ENCODE measurements at regions not wholly inside any gene's neighbourhood (a gene's known extent, or its start where the extent isn't known, plus 50 kb on each side); places are given as distances from the start of the nearest gene placed in this dataset.

GRCh38 chr1:61627365-61627764 is 97.6 kb downstream of the TM2D1 start:
- H3K4me3 Mint-ChIP-seq (ENCODE audit: low read depth) = no peak overlapping the region
- no peaks in the 10 kb centered on the region for H3K27me3 Mint-ChIP-seq
- no peaks in the 10 kb centered on the region for H3K4me1 Mint-ChIP-seq (ENCODE audit: low read depth)
- no peaks in the 10 kb centered on the region for H3K9me3 Mint-ChIP-seq (ENCODE audit: low read depth)
- DNase-seq (ENCODE audit: low spot score, unreplicated experiment) = no peak
- H3K27ac Mint-ChIP-seq = no peak overlapping the region
- TF ChIP-seq CTCF (IDR thresholded peaks at IDR 0.05; ENCODE audit: unreplicated experiment) = no peak
- H3K36me3 Mint-ChIP-seq (ENCODE audit: insufficient read depth) = no peaks in the 10 kb centered on the region

- Mint-ChIP-seq H3K36me3 (ENCODE audit: insufficient read depth) (no peaks in the 10 kb centered on the region), H3K4me1 (ENCODE audit: low read depth) (no peaks in the 10 kb centered on the region), H3K27ac (no peak overlapping the region), H3K4me3 (ENCODE audit: low read depth) (no peak overlapping the region), H3K27me3 (no peaks in the 10 kb centered on the region), H3K9me3 (ENCODE audit: low read depth) (no peaks in the 10 kb centered on the region)
- no peak for TF ChIP-seq CTCF (IDR thresholded peaks at IDR 0.05; ENCODE audit: unreplicated experiment)
- DNase-seq (ENCODE audit: low spot score, unreplicated experiment) = no peak
These were observed 98.1 kb downstream of the TM2D1 start for GRCh38 chr1:61626816-61627215.

GRCh38 chr1:61623852-61624251 is 101.1 kb downstream of the TM2D1 start:
- Mint-ChIP-seq H3K4me3 (ENCODE audit: low read depth) (no peak overlapping the region), H3K27ac (no peak overlapping the region), H3K36me3 (ENCODE audit: insufficient read depth) (no peaks in the 10 kb centered on the region), H3K27me3 (peaks cover 3% of the 10 kb centered on the region), H3K9me3 (ENCODE audit: low read depth) (no peaks in the 10 kb centered on the region), H3K4me1 (ENCODE audit: low read depth) (no peaks in the 10 kb centered on the region)
- TF ChIP-seq CTCF (IDR thresholded peaks at IDR 0.05; ENCODE audit: unreplicated experiment) = no peak
- no peak for DNase-seq (ENCODE audit: low spot score, unreplicated experiment)

- no peak for TF ChIP-seq CTCF (IDR thresholded peaks at IDR 0.05; ENCODE audit: unreplicated experiment)
- Mint-ChIP-seq H3K4me3 (ENCODE audit: low read depth) (no peak overlapping the region), H3K4me1 (ENCODE audit: low read depth) (no peaks in the 10 kb centered on the region), H3K27me3 (peaks cover 3% of the 10 kb centered on the region), H3K36me3 (ENCODE audit: insufficient read depth) (no peaks in the 10 kb centered on the region), H3K9me3 (ENCODE audit: low read depth) (no peaks in the 10 kb centered on the region), H3K27ac (no peak overlapping the region)
- DNase-seq (ENCODE audit: low spot score, unreplicated experiment) = no peak
These were observed 104.4 kb downstream of the TM2D1 start for GRCh38 chr1:61620536-61620935.

- Mint-ChIP-seq H3K4me3 (ENCODE audit: low read depth) (no peak overlapping the region), H3K4me1 (ENCODE audit: low read depth) (no peaks in the 10 kb centered on the region), H3K27ac (peak overlapping the region; percentile 5), H3K9me3 (ENCODE audit: low read depth) (no peaks in the 10 kb centered on the region), H3K36me3 (ENCODE audit: insufficient read depth) (no peaks in the 10 kb centered on the region), H3K27me3 (peaks cover 3% of the 10 kb centered on the region)
- DNase-seq (ENCODE audit: low spot score, unreplicated experiment) = no peak
- TF ChIP-seq CTCF (IDR thresholded peaks at IDR 0.05; ENCODE audit: unreplicated experiment) = no peak
These were observed 106.2 kb downstream of the TM2D1 start for GRCh38 chr1:61618755-61619154.
